Neural progenitor cell (in vitro differentiated cells): ENCODE measurements at regions not wholly inside any gene's neighbourhood (a gene's known extent, or its start where the extent isn't known, plus 50 kb on each side); places are given as distances from the start of the nearest gene placed in this dataset.
A peak's percentile ranks its signal among the peaks of the same experiment; 100 is the strongest.

Experiments
- DNase-seq: peaks from one replicate; pipeline ENCODE4 v3.0.0-alpha.2; 2016; ENCODE audit warnings: low spot score
- H2AFZ ChIP-seq: fragments of 200-600 bp; sonication (generic); replicated peaks from 2 replicates; pipeline ENCODE4 v1.6.1; 2016; ENCODE audit warnings: antibody characterized with exemption
- H3F3A ChIP-seq: fragments of 200-600 bp; sonication (generic); 2 replicates; pipeline ENCODE4 v1.6.1; 2016; ENCODE audit warnings: antibody characterized with exemption, low read depth
- H3K27ac ChIP-seq: fragments of 200-600 bp; sonication (generic); 2 replicates; pipeline ENCODE4 v1.5.1; 2016; ENCODE audit warnings: mild to moderate bottlenecking
- H3K27me3 ChIP-seq: fragments of 200-600 bp; sonication (generic); 2 replicates; pipeline ENCODE4 v1.6.1; 2016; ENCODE audit warnings: mild to moderate bottlenecking, moderate library complexity
- H3K36me3 ChIP-seq: fragments of 200-600 bp; sonication (generic); 2 replicates; pipeline ENCODE4 v1.5.1; 2016
- H3K4me1 ChIP-seq: fragments of 200-600 bp; sonication (generic); 2 replicates; pipeline ENCODE4 v1.6.1; 2016; ENCODE audit warnings: mixed run types
- H3K4me2 ChIP-seq: fragments of 200-600 bp; sonication (generic); 2 replicates; pipeline ENCODE4 v1.6.1; 2016
- H3K4me3 ChIP-seq: fragments of 200-600 bp; sonication (generic); 2 replicates; pipeline ENCODE4 v1.5.1; 2016
- H3K79me2 ChIP-seq: fragments of 200-600 bp; sonication (generic); 2 replicates; pipeline ENCODE4 v1.6.1; 2016; ENCODE audit warnings: low read depth
- H3K9ac ChIP-seq: fragments of 200-600 bp; sonication (generic); 2 replicates; pipeline ENCODE4 v1.6.1; 2016
- H3K9me3 ChIP-seq: fragments of 200-600 bp; sonication (generic); 2 replicates; pipeline ENCODE4 v1.5.1; 2016; ENCODE audit warnings: low read depth
- H4K20me1 ChIP-seq: fragments of 200-600 bp; sonication (generic); 2 replicates; pipeline ENCODE4 v1.6.1; 2016; ENCODE audit warnings: low read depth
- H3K27ac Mint-ChIP-seq: 3 replicates; pipeline ENCODE4 v1.8.0; 2021; ENCODE audit warnings: mixed read lengths
- H3K27me3 Mint-ChIP-seq: 2 replicates; pipeline ENCODE4 v1.8.0; 2022; ENCODE audit warnings: low read depth, mild to moderate bottlenecking, inconsistent platforms, moderate library complexity, mixed read lengths; ENCODE audit not compliant: insufficient read depth
- H3K36me3 Mint-ChIP-seq: 3 replicates; pipeline ENCODE4 v1.8.0; 2021; ENCODE audit warnings: mixed read lengths
- H3K4me1 Mint-ChIP-seq: 3 replicates; pipeline ENCODE4 v1.8.0; 2021; ENCODE audit warnings: mixed read lengths
- H3K4me3 Mint-ChIP-seq: 3 replicates; pipeline ENCODE4 v1.8.0; 2021; ENCODE audit warnings: mild to moderate bottlenecking, moderate library complexity, mixed read lengths
- H3K9me3 Mint-ChIP-seq: 3 replicates; pipeline ENCODE4 v1.8.0; 2020; ENCODE audit warnings: mixed read lengths
- CTCF ChIP-seq: fragments of 200-600 bp; sonication (generic); IDR thresholded peaks from 2 replicates; pipeline ENCODE4 v1.5.1; 2017; ENCODE audit warnings: antibody characterized with exemption, mild to moderate bottlenecking
- EZH2 ChIP-seq: fragments of 200-600 bp; sonication (generic); IDR thresholded peaks from 2 replicates; pipeline ENCODE4 v1.6.1; 2017; ENCODE audit warnings: antibody characterized with exemption, mild to moderate bottlenecking, moderate library complexity
- EZH2phosphoT487 ChIP-seq: fragments of 200-600 bp; sonication (generic); IDR thresholded peaks from 2 replicates; pipeline ENCODE4 v1.6.1; 2017; ENCODE audit warnings: antibody characterized with exemption

- Mint-ChIP-seq H3K4me3 (no peak overlapping the region), H3K9me3 (no peaks in the 10 kb centered on the region), H3K27me3 (peaks cover 12% of the 10 kb centered on the region), H3K4me1 (peaks cover 11% of the 10 kb centered on the region), H3K27ac (no peak overlapping the region), H3K36me3 (no peaks in the 10 kb centered on the region)
- H3F3A ChIP-seq, result peaks cover 11% of the 10 kb centered on the region
- no peak overlapping the region for H2AFZ ChIP-seq
- no peak overlapping the region for H3K4me2 ChIP-seq
- peaks cover 84% of the 10 kb centered on the region for H3K27me3 ChIP-seq
- H3K79me2 ChIP-seq, result no peaks in the 10 kb centered on the region
- no peak overlapping the region for H3K27ac ChIP-seq
- H3K4me1 ChIP-seq, result peaks cover 46% of the 10 kb centered on the region
- H3K36me3 ChIP-seq, result no peaks in the 10 kb centered on the region
- no peaks in the 10 kb centered on the region for H3K9me3 ChIP-seq
- H3K4me3 ChIP-seq, result no peak overlapping the region
- no peak overlapping the region for H3K9ac ChIP-seq
- peaks cover 4% of the 10 kb centered on the region for H4K20me1 ChIP-seq
- no peak for DNase-seq
- TF ChIP-seq EZH2phosphoT487 (no peak), CTCF (no peak), EZH2 (no peak)
Observed at GRCh38 chr20:22450537-22450936, 133.8 kb downstream of the FOXA2 start.

- Mint-ChIP-seq H3K4me1 (peaks cover 11% of the 10 kb centered on the region), H3K27me3 (peaks cover 18% of the 10 kb centered on the region), H3K9me3 (no peaks in the 10 kb centered on the region), H3K4me3 (no peak overlapping the region), H3K27ac (no peak overlapping the region), H3K36me3 (no peaks in the 10 kb centered on the region)
- Histone ChIP-seq H2AFZ (no peak overlapping the region), H3K4me2 (no peak overlapping the region), H3K36me3 (no peaks in the 10 kb centered on the region), H3K9me3 (no peaks in the 10 kb centered on the region), H3K27ac (no peak overlapping the region), H3K4me1 (peaks cover 39% of the 10 kb centered on the region), H3K4me3 (no peak overlapping the region), H4K20me1 (no peaks in the 10 kb centered on the region), H3K79me2 (no peaks in the 10 kb centered on the region), H3K27me3 (peaks cover 83% of the 10 kb centered on the region), H3K9ac (no peak overlapping the region), H3F3A (peaks cover 10% of the 10 kb centered on the region)
- DNase-seq, result no peak
- TF ChIP-seq EZH2phosphoT487 (no peak), CTCF (no peak), EZH2 (no peak)
Observed at GRCh38 chr20:22449188-22449973, 135.0 kb downstream of the FOXA2 start.

DNA sequence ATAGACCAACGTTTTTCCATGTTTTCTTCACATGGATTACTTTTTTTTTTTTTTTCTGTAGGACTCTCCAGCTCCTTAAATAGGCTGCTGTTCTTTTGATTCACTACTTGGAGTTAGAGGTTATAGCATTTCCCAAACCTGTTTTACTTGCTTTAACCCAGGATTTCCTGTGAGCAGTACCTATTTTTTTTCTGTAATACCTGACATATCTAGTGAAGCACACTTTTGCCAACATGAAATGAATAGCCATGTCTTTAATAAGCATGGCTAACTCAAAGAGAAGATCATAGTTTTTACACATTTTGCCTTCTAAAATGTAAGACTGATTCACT is 137.0 kb downstream of the FOXA2 start:
- H2AFZ ChIP-seq, result no peak overlapping the region
- no peaks in the 10 kb centered on the region for H3K79me2 ChIP-seq
- Mint-ChIP-seq H3K27ac (no peak overlapping the region), H3K9me3 (no peaks in the 10 kb centered on the region), H3K27me3 (peaks cover 14% of the 10 kb centered on the region), H3K4me3 (no peak overlapping the region), H3K36me3 (no peaks in the 10 kb centered on the region), H3K4me1 (peaks cover 11% of the 10 kb centered on the region)
- no peaks in the 10 kb centered on the region for H3K9me3 ChIP-seq
- H3K4me2 ChIP-seq, result peak overlapping the region; percentile 64
- no peak for DNase-seq
- TF ChIP-seq EZH2 (no peak), CTCF (no peak), EZH2phosphoT487 (no peak)
- H3F3A ChIP-seq, result peaks cover 10% of the 10 kb centered on the region
- peaks cover 34% of the 10 kb centered on the region for H3K4me1 ChIP-seq
- H3K27me3 ChIP-seq, result peaks cover 68% of the 10 kb centered on the region
- no peak overlapping the region for H3K27ac ChIP-seq
- H4K20me1 ChIP-seq, result no peaks in the 10 kb centered on the region
- H3K4me3 ChIP-seq, result no peak overlapping the region
- H3K9ac ChIP-seq, result no peak overlapping the region
- no peaks in the 10 kb centered on the region for H3K36me3 ChIP-seq
